Right lobe of liver (tissue), 6 donors: ENCODE measurements at regions not wholly inside any gene's neighbourhood (a gene's known extent, or its start where the extent isn't known, plus 50 kb on each side); places are given as distances from the start of the nearest gene placed in this dataset.

Source experiments
- ATAC-seq, 4 donors: fragments of 200-7000 bp; cut with Tn5 transposase; one replicate each; pipeline ENCODE4 v1.9.1; 2020; ENCODE audit warnings: mild to moderate bottlenecking in 4 of 4, moderate library complexity in 4 of 4
- DNase-seq, 3 donors: peaks; one replicate each; pipeline ENCODE4 v3.0.0-alpha.2; 2020
- H3K27ac ChIP-seq, 3 donors: fragments of 200-600 bp; one replicate each; pipeline ENCODE4 v1.8.0; 2022
- H3K27me3 ChIP-seq, 2 donors: fragments of 200-600 bp; one replicate each; pipeline ENCODE4 v1.8.0; 2022
- H3K36me3 ChIP-seq, 4 donors: fragments of 200-600 bp; sonication (generic) in 1 of 4; one replicate each; pipeline versions ENCODE4 v1.5.1 to v1.8.0; 2017 to 2022; ENCODE audit warnings: control low read depth in 1 of 4
- H3K4me1 ChIP-seq, 4 donors: fragments of 200-600 bp; sonication (generic) in 1 of 4; one replicate each; pipeline versions ENCODE4 v1.5.1 to v1.8.0; 2017 to 2022; ENCODE audit warnings: control low read depth in 1 of 4
- H3K4me3 ChIP-seq, 3 donors: fragments of 200-600 bp; one replicate each; pipeline ENCODE4 v1.8.0; 2022
- H3K9me3 ChIP-seq, 4 donors: fragments of 200-600 bp; sonication (generic) in 1 of 4; one replicate each; pipeline versions ENCODE4 v1.5.1 to v1.8.0; 2017 to 2022; ENCODE audit warnings: control low read depth in 1 of 4
- POLR2A ChIP-seq: fragments of 450-650 bp; IDR thresholded peaks from one replicate; pipeline ENCODE4 v1.6.1; 2017; ENCODE audit warnings: antibody characterized with exemption, mild to moderate bottlenecking
- WGBS: methylation state at CpG from one replicate; pipeline ENCODE4 v1.1.6; 2018; ENCODE audit warnings: low coverage, low lambda C conversion rate; ENCODE audit not compliant: insufficient coverage; ENCODE audit errors: missing lambda C conversion rate; 5-methylcytosine and 5-hydroxymethylcytosine counted together
- intact Hi-C, 2 donors: fragments of 100-400 bp; cut with DNase I; formaldehyde crosslinking; loops; one replicate each; pipeline versions ENCODE4 v1.11.2 to v1.14.1; 2022
- small RNA-seq, 2 experiments: library from RNA; depleted of rRNA; stranded (forward); fragments of <200 nt; gene quantifications; one replicate each; pipeline ENCODE3, GENCODE V24; 2016
- TF ChIP-seq, protein P1 (sequence below), 4 donors: fragments of 200-600 bp in 3 of 4; fragments of 450-650 bp in 1 of 4; IDR thresholded peaks; one replicate each; pipeline versions ENCODE4 v1.5.1 to v1.8.0; 2016 to 2022; ENCODE audit warnings: antibody characterized with exemption in 4 of 4, mild to moderate bottlenecking in 2 of 4
- donor health status: DM: no; HTN: yes; CAD: no.
- donor health status: DM: no; HTN: no; CAD: no.
- donor health status: DM: no; HTN: no; CAD: no.
- donor health status: DM: no; HTN: yes; CAD: no.
- donor health status: DM: no; HTN: yes; CAD: no.

DNA sequence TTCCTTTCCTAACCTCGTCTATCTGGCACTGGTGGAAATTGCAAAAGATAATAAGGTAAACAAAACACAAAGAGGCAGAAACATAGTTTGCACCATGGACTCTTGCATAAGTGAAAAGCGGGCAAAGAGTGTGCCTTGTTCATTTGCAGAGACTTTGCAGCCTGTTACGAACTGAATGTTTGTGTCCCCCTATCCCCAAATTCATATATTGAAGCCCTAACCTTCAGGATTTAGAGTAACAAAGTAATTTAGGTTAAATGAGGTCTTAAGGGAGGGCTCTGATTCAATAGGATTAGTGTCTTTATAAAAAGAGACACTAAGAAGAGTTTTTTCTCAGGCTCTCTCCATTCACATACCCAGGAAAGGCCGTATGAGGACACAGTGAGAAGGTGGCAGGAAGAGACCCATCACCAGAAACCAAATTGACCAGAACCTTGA is 52.1 kb upstream of the FAM169A start:
- peak overlapping the region; percentile 40 to 87 (median 84) for H3K27ac ChIP-seq
- TF ChIP-seq, protein P1, sequence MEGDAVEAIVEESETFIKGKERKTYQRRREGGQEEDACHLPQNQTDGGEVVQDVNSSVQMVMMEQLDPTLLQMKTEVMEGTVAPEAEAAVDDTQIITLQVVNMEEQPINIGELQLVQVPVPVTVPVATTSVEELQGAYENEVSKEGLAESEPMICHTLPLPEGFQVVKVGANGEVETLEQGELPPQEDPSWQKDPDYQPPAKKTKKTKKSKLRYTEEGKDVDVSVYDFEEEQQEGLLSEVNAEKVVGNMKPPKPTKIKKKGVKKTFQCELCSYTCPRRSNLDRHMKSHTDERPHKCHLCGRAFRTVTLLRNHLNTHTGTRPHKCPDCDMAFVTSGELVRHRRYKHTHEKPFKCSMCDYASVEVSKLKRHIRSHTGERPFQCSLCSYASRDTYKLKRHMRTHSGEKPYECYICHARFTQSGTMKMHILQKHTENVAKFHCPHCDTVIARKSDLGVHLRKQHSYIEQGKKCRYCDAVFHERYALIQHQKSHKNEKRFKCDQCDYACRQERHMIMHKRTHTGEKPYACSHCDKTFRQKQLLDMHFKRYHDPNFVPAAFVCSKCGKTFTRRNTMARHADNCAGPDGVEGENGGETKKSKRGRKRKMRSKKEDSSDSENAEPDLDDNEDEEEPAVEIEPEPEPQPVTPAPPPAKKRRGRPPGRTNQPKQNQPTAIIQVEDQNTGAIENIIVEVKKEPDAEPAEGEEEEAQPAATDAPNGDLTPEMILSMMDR (IDR thresholded peaks at IDR 0.05): no peak
- peak; percentile 30 for TF ChIP-seq POLR2A
- H3K4me3 ChIP-seq: no peak overlapping the region
- ATAC-seq (peak; percentile 68 to 89 (median 72)), DNase-seq (peak in 1 of 3 donors; percentile 71)
- H3K9me3 ChIP-seq: peaks cover 0 to 4% (median 0%) of the 10 kb centered on the region in 4 donors
- no peaks in the 10 kb centered on the region for H3K27me3 ChIP-seq
- no peaks in the 10 kb centered on the region for H3K36me3 ChIP-seq
- H3K4me1 ChIP-seq: peaks cover 0 to 37% (median 11%) of the 10 kb centered on the region in 4 donors
- intact Hi-C loops: loop anchor here in 1 of 2 donors (10.0 kb wide), 1 partner anchor 153 kb away; the partner anchor contains the start of genes GFM2 and NSA2
- WGBS: 22% methylated on average over 4 of the region's 4 CpGs

DNA sequence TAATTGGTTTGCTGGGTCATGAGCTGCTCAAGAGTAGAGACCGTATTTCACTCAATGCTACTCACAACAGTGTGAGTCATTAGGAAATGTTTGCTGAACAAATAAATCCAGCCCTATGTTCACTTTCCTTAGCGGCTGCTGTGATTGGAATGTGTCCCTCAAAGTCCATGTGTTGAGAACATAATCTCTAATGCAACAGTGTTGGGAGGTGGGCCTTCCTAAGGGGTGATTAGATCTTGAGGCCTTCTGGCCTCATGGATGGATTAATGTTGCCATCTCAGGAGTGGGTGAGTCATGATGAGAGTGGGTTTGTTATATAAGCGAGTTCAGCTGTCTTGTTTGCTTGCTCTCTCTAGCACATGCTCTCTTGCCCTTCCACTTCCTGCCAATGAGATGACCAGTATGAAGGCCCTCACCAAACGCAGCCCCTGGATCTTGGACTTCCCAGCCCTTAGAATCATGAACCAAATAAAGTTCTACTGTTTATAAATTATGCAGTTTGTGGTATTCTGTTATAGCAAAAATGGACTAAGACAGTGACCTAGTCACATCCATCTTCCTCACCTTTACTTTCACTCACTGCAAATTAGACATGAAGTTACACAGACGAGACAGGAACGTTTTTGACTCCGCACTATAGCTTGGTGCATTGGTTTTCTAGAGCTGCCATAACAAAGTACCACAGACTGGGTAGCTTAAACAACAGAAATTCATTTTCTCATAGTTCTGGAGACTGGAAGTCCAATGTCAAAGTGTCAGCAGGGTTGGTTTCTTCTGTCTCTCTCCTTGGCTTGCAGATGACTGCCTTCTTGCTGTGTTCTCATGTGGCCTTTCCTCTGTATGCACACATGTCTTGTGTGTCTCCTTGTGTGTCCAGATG is 50.9 kb upstream of the FAM169A start:
- H3K4me3 ChIP-seq: no peak overlapping the region
- intact Hi-C loops: loop anchor here in 1 of 2 donors (10.0 kb wide), 1 partner anchor 152 kb away; the partner anchor contains the start of genes GFM2 and NSA2
- no peaks in the 10 kb centered on the region for H3K27me3 ChIP-seq
- H3K27ac ChIP-seq: peak overlapping the region; percentile 40 to 87 (median 84)
- H3K36me3 ChIP-seq: no peaks in the 10 kb centered on the region
- ATAC-seq (peak; percentile 56 to 89 (median 86)), DNase-seq (no peak)
- WGBS: 43% methylated on average over 7 of the region's 7 CpGs
- peaks cover 0 to 4% (median 0%) of the 10 kb centered on the region in 4 donors for H3K9me3 ChIP-seq
- TF ChIP-seq, protein P1 (IDR thresholded peaks at IDR 0.05): no peak
- TF ChIP-seq POLR2A: peak; percentile 27
- H3K4me1 ChIP-seq: peaks cover 0 to 37% (median 11%) of the 10 kb centered on the region in 4 donors

Small RNA genes in the stretch of these regions (small RNA-seq; reads per million reads assigned to genes)
- 0 reads per million in 2 experiments for gene AC116337.2
